C4-2B (cell line): ENCODE measurements at regions not wholly inside any gene's neighbourhood (a gene's known extent, or its start where the extent isn't known, plus 50 kb on each side); places are given as distances from the start of the nearest gene placed in this dataset.

Experiments used
- ZFX ChIP-seq: fragments of 450-650 bp; IDR thresholded peaks from 2 replicates; pipeline ENCODE4 v1.6.1; 2017
- TF ChIP-seq, protein P1 (sequence below): fragments of 450-650 bp; conservative IDR thresholded peaks from 2 replicates; pipeline ENCODE4 v1.5.1; 2017; ENCODE audit warnings: mild to moderate bottlenecking

GRCh38 chr7:12139416-12139815, 71.7 kb upstream of the TMEM106B start:
- TF ChIP-seq, protein P1, sequence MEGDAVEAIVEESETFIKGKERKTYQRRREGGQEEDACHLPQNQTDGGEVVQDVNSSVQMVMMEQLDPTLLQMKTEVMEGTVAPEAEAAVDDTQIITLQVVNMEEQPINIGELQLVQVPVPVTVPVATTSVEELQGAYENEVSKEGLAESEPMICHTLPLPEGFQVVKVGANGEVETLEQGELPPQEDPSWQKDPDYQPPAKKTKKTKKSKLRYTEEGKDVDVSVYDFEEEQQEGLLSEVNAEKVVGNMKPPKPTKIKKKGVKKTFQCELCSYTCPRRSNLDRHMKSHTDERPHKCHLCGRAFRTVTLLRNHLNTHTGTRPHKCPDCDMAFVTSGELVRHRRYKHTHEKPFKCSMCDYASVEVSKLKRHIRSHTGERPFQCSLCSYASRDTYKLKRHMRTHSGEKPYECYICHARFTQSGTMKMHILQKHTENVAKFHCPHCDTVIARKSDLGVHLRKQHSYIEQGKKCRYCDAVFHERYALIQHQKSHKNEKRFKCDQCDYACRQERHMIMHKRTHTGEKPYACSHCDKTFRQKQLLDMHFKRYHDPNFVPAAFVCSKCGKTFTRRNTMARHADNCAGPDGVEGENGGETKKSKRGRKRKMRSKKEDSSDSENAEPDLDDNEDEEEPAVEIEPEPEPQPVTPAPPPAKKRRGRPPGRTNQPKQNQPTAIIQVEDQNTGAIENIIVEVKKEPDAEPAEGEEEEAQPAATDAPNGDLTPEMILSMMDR = no peak
- no peak for TF ChIP-seq ZFX
